Mononuclear cell (primary cell): ENCODE measurements at regions not wholly inside any gene's neighbourhood (a gene's known extent, or its start where the extent isn't known, plus 50 kb on each side); places are given as distances from the start of the nearest gene placed in this dataset.
"Not testable (repeated sequence)": the region's sequence is repeated elsewhere in the genome, so short reads cannot be mapped to it uniquely, and the experiment has no call there.

Experiments
- H3K27me3 ChIP-seq: 2 replicates; pipeline ENCODE4 v1.6.0; 2011; ENCODE audit warnings: low read length, control low read depth; ENCODE audit not compliant: insufficient read depth
- H3K4me1 ChIP-seq: 2 replicates; pipeline ENCODE4 v1.5.1; 2011; ENCODE audit warnings: mild to moderate bottlenecking, low read length, control low read depth; ENCODE audit not compliant: insufficient read depth
- H3K4me3 ChIP-seq: 2 replicates; pipeline ENCODE4 v1.5.1; 2011; ENCODE audit warnings: mild to moderate bottlenecking, low read length, moderate library complexity
- H3K9me3 ChIP-seq: 2 replicates; pipeline ENCODE4 v1.5.1; 2011; ENCODE audit warnings: low read depth, mild to moderate bottlenecking, control low read depth, low read length

- H3K4me1 ChIP-seq, result no peaks in the 10 kb centered on the region
- H3K27me3 ChIP-seq, result no peaks in the 10 kb centered on the region
- no peak overlapping the region for H3K4me3 ChIP-seq
- H3K9me3 ChIP-seq, result no peaks in the 10 kb centered on the region
Observed at GRCh38 chr10:63977329-63977923, 456.2 kb downstream of the REEP3 start.

- not testable (repeated sequence) for H3K27me3 ChIP-seq, H3K4me3 ChIP-seq, H3K4me1 ChIP-seq, H3K9me3 ChIP-seq
Observed at GRCh38 chr10:63980870-63981269, 459.7 kb downstream of the REEP3 start.

- not testable (repeated sequence) for H3K27me3 ChIP-seq, H3K4me1 ChIP-seq, H3K4me3 ChIP-seq, H3K9me3 ChIP-seq
Observed at GRCh38 chr10:63984061-63984460, 462.9 kb downstream of the REEP3 start.

- no peaks in the 10 kb centered on the region for H3K27me3 ChIP-seq
Observed at GRCh38 chr10:63986536-63986935, 465.3 kb downstream of the REEP3 start.

GRCh38 chr10:63987212-63987611, 466.0 kb downstream of the REEP3 start:
- Histone ChIP-seq H3K27me3 (no peaks in the 10 kb centered on the region), H3K4me1 (no peaks in the 10 kb centered on the region), H3K4me3 (no peak overlapping the region), H3K9me3 (no peaks in the 10 kb centered on the region)

More at GRCh38 chr10:63986536-63986935, 465.3 kb downstream of the REEP3 start:
- Histone ChIP-seq H3K4me3 (no peak overlapping the region), H3K9me3 (no peaks in the 10 kb centered on the region), H3K4me1 (no peaks in the 10 kb centered on the region)

- H3K4me1 ChIP-seq, result no peaks in the 10 kb centered on the region
- H3K4me3 ChIP-seq, result no peak overlapping the region
- H3K9me3 ChIP-seq, result no peaks in the 10 kb centered on the region
- H3K27me3 ChIP-seq, result no peaks in the 10 kb centered on the region
Observed at GRCh38 chr10:63994371-63994770, 473.2 kb downstream of the REEP3 start.

- H3K27me3 ChIP-seq, result no peaks in the 10 kb centered on the region
- no peak overlapping the region for H3K4me3 ChIP-seq
- H3K9me3 ChIP-seq, result no peaks in the 10 kb centered on the region
- no peaks in the 10 kb centered on the region for H3K4me1 ChIP-seq
Observed at GRCh38 chr10:64007157-64007556, 486.0 kb downstream of the REEP3 start.

GRCh38 chr10:64010711-64011110, 489.5 kb downstream of the REEP3 start:
- Histone ChIP-seq H3K9me3 (no peaks in the 10 kb centered on the region), H3K4me1 (no peaks in the 10 kb centered on the region), H3K27me3 (no peaks in the 10 kb centered on the region), H3K4me3 (no peak overlapping the region)

GRCh38 chr10:64011912-64012714, 490.9 kb downstream of the REEP3 start:
- H3K4me3 ChIP-seq, result no peak overlapping the region

GRCh38 chr10:64014281-64014680, 493.1 kb downstream of the REEP3 start:
- Histone ChIP-seq H3K27me3 (no peaks in the 10 kb centered on the region), H3K9me3 (no peaks in the 10 kb centered on the region), H3K4me3 (no peak overlapping the region), H3K4me1 (no peaks in the 10 kb centered on the region)

More at GRCh38 chr10:64011912-64012714, 490.9 kb downstream of the REEP3 start:
- Histone ChIP-seq H3K4me1 (no peaks in the 10 kb centered on the region), H3K9me3 (no peaks in the 10 kb centered on the region), H3K27me3 (no peaks in the 10 kb centered on the region)

GRCh38 chr10:64023926-64024470, 502.8 kb downstream of the REEP3 start:
- H3K4me3 ChIP-seq, result no peak overlapping the region
- no peaks in the 10 kb centered on the region for H3K9me3 ChIP-seq
- H3K4me1 ChIP-seq, result no peaks in the 10 kb centered on the region
- peaks cover 3% of the 10 kb centered on the region for H3K27me3 ChIP-seq

- no peaks in the 10 kb centered on the region for H3K4me1 ChIP-seq
Observed at GRCh38 chr10:64033711-64034110, 512.5 kb downstream of the REEP3 start.

GRCh38 chr10:64036321-64036930, 515.2 kb downstream of the REEP3 start:
- H3K4me1 ChIP-seq, result peaks cover 8% of the 10 kb centered on the region
- no peaks in the 10 kb centered on the region for H3K9me3 ChIP-seq
- H3K4me3 ChIP-seq, result no peak overlapping the region
- no peaks in the 10 kb centered on the region for H3K27me3 ChIP-seq

More at GRCh38 chr10:64033711-64034110, 512.5 kb downstream of the REEP3 start:
- H3K4me3 ChIP-seq, result no peak overlapping the region
- no peaks in the 10 kb centered on the region for H3K27me3 ChIP-seq
- no peaks in the 10 kb centered on the region for H3K9me3 ChIP-seq

- no peaks in the 10 kb centered on the region for H3K27me3 ChIP-seq
Observed at GRCh38 chr10:64037071-64037661, 516.0 kb downstream of the REEP3 start.

GRCh38 chr10:64038107-64038506, 516.9 kb downstream of the REEP3 start:
- Histone ChIP-seq H3K9me3 (no peaks in the 10 kb centered on the region), H3K4me1 (peaks cover 11% of the 10 kb centered on the region), H3K27me3 (no peaks in the 10 kb centered on the region), H3K4me3 (no peak overlapping the region)

More at GRCh38 chr10:64037071-64037661, 516.0 kb downstream of the REEP3 start:
- Histone ChIP-seq H3K4me3 (no peak overlapping the region), H3K9me3 (no peaks in the 10 kb centered on the region), H3K4me1 (peaks cover 11% of the 10 kb centered on the region)
